AG04450 (cell line): ENCODE measurements at regions not wholly inside any gene's neighbourhood (a gene's known extent, or its start where the extent isn't known, plus 50 kb on each side); places are given as distances from the start of the nearest gene placed in this dataset.

Experiments used
- CTCF ChIA-PET: fragments of 300-600, 350-600 bp; formaldehyde crosslinking; extraction: SDS; loops from one replicate; lab custom pipeline; 2022; ENCODE audit warnings: antibody characterized with exemption, inconsistent platforms; lab: Charles Lee
- POLR2A ChIA-PET: fragments of 350-600 bp; formaldehyde crosslinking; extraction: SDS; loops from one replicate; lab custom pipeline; 2021; ENCODE audit warnings: antibody characterized with exemption, inconsistent platforms; lab: Yijun Ruan, JAX
- DNase-seq: peaks from one replicate; pipeline ENCODE4 v3.0.0-alpha.2; 2011; ENCODE audit warnings: low read depth, low spot score
- H3K27ac ChIP-seq: one replicate; pipeline ENCODE4 v1.5.1; 2012; ENCODE audit warnings: low read depth, low read length, control low read depth
- H3K27me3 ChIP-seq: one replicate; pipeline ENCODE4 v1.6.0; 2012; ENCODE audit warnings: low read length; ENCODE audit not compliant: control insufficient read depth, insufficient read depth
- H3K4me3 ChIP-seq: 2 replicates; pipeline ENCODE4 v1.5.1; 2011; ENCODE audit warnings: mild to moderate bottlenecking, low read depth, low read length, control low read depth
- H3K9me3 ChIP-seq: 2 replicates; pipeline ENCODE4 v1.5.1; 2012; ENCODE audit warnings: low read length; ENCODE audit not compliant: control insufficient read depth, insufficient read depth
- TF ChIP-seq, protein P1 (sequence below): IDR thresholded peaks from 2 replicates; pipeline ENCODE4 v1.5.1; 2011; ENCODE audit warnings: low read depth, low read length, control low read depth, inconsistent platforms

- ChIA-PET CTCF (interaction anchor here (1.4 to 1.8 kb wide), 3 partner anchors 20 to 337 kb away, joined by 3 to 6 read pairs (median 4); no protein-coding TSS in a partner anchor), POLR2A (no interaction called here)
- H3K9me3 ChIP-seq, result peaks cover 4% of the 10 kb centered on the region; the same call in 1 of the 2 replicates
- DNase-seq, result no peak
- TF ChIP-seq, protein P1, sequence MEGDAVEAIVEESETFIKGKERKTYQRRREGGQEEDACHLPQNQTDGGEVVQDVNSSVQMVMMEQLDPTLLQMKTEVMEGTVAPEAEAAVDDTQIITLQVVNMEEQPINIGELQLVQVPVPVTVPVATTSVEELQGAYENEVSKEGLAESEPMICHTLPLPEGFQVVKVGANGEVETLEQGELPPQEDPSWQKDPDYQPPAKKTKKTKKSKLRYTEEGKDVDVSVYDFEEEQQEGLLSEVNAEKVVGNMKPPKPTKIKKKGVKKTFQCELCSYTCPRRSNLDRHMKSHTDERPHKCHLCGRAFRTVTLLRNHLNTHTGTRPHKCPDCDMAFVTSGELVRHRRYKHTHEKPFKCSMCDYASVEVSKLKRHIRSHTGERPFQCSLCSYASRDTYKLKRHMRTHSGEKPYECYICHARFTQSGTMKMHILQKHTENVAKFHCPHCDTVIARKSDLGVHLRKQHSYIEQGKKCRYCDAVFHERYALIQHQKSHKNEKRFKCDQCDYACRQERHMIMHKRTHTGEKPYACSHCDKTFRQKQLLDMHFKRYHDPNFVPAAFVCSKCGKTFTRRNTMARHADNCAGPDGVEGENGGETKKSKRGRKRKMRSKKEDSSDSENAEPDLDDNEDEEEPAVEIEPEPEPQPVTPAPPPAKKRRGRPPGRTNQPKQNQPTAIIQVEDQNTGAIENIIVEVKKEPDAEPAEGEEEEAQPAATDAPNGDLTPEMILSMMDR, result no peak
- no peak overlapping the region for H3K4me3 ChIP-seq
- peaks cover 5% of the 10 kb centered on the region for H3K27me3 ChIP-seq
- no peak overlapping the region for H3K27ac ChIP-seq
Measured at GRCh38 chr13:95496485-95496884, 56.0 kb upstream of the CLDN10 start.

DNA sequence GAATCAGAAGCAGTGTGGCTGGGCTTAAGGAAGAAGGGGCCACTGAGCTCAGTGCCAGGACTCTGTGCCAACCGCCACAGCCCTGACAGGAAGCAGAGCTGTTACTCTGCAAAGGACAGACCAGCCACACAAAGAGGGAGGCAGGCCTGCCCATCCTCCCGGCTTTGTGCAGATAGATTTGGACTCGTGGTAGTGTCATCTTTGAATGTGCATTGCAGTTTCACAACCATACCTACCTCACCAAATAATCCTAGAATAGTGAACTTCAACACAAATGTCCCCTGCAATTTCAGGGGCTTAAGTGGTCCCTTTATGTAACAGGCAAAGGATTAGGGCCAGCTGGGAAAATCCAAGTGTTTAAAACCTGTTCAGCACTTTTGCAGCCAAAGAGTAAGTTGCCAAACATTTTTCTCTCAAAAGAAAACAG, 55.1 kb upstream of the CLDN10 start:
- TF ChIP-seq, protein P1, result no peak
- POLR2A ChIA-PET, result no interaction called here

GRCh38 chr13:95498886-95499285, 53.6 kb upstream of the CLDN10 start:
- Histone ChIP-seq H3K27ac (no peak overlapping the region), H3K4me3 (no peak overlapping the region), H3K27me3 (peaks cover 5% of the 10 kb centered on the region), H3K9me3 (peaks cover 4% of the 10 kb centered on the region; the same call in 1 of the 2 replicates)
- no peak for DNase-seq
- CTCF ChIA-PET, result interaction anchor here (0.6 to 0.9 kb wide), 2 partner anchors 122 to 335 kb away, joined by 3 to 6 read pairs; no protein-coding TSS in a partner anchor
- TF ChIP-seq, protein P1, result no peak
- POLR2A ChIA-PET, result no interaction called here

More for the DNA sequence above, 55.1 kb upstream of the CLDN10 start:
- Histone ChIP-seq H3K27me3 (peaks cover 5% of the 10 kb centered on the region), H3K27ac (no peak overlapping the region), H3K4me3 (no peak overlapping the region), H3K9me3 (peaks cover 4% of the 10 kb centered on the region; the same call in 1 of the 2 replicates)
- DNase-seq, result no peak
- CTCF ChIA-PET, result no interaction called here

DNA sequence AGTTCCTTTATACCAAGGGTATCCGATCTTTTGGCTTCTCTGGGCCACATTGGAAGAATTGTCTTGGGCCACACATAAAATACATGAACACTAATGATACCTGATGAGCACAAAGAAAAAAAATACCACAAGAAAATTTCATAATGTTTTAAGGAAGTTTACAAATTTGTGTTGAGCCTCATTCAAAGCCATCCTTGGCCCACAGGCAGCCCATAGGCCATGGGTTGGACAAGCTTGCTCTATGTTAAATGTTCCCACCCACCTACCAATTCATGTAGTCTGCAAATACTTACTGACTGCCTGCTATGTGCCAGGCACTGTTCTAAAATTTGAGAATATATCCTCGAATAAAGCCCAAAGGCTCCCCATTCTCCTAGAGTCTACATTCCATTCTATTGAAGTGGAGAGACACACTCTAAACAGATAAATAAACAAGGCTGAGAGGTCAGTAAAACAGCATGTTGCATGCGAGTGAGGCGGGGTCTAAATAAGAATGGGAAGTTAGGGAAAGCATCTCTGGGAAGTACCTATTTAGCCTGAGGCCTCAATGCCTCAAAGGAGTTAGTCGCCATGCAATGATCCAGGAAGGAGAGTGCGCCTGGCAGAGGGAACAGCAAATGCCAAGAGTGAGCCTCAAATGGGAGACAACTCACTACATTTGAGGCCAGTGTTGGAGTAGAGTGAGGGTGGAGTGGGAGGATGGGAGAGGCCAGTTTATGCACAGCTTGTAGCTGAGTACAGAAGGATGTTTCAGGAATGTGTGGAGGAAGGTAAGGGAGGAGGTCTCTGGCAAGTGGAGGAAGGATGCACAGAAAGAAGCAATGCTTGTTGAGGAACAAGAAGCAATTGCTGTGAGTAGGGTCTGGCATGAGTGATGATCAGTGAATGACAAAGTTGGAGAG, 52.5 kb upstream of the CLDN10 start:
- CTCF ChIA-PET, result no interaction called here
- POLR2A ChIA-PET, result no interaction called here
- peaks cover 5% of the 10 kb centered on the region for H3K27me3 ChIP-seq
- peaks cover 4% of the 10 kb centered on the region; the same call in 1 of the 2 replicates for H3K9me3 ChIP-seq
- TF ChIP-seq, protein P1, result no peak
- H3K27ac ChIP-seq, result no peak overlapping the region
- H3K4me3 ChIP-seq, result no peak overlapping the region
- no peak for DNase-seq

GRCh38 chr13:95502216-95502615, 50.3 kb upstream of the CLDN10 start:
- no peaks in the 10 kb centered on the region for H3K9me3 ChIP-seq

More at GRCh38 chr13:95502216-95502615, 50.3 kb upstream of the CLDN10 start:
- CTCF ChIA-PET, result interaction anchor here (0.6 to 1.0 kb wide), 2 partner anchors 35 to 545 kb away, joined by 3 to 4 read pairs; no protein-coding TSS in a partner anchor
- POLR2A ChIA-PET, result interaction anchor here (0.6 kb wide), 1 partner anchor 49 kb away, joined by 3 read pairs; no protein-coding TSS in a partner anchor
- Histone ChIP-seq H3K27ac (no peak overlapping the region), H3K27me3 (peaks cover 7% of the 10 kb centered on the region), H3K4me3 (no peak overlapping the region)
- TF ChIP-seq, protein P1, result no peak
- no peak for DNase-seq
